Mesendoderm (in vitro differentiated cells): ENCODE measurements at regions not wholly inside any gene's neighbourhood (a gene's known extent, or its start where the extent isn't known, plus 50 kb on each side); places are given as distances from the start of the nearest gene placed in this dataset.

Experiments
- DNase-seq: peaks from one replicate; pipeline ENCODE4 v3.0.0; 2013
- H2AK5ac ChIP-seq: 2 replicates; pipeline ENCODE4 v1.6.1; 2013; ENCODE audit warnings: low read length, inconsistent platforms
- H2BK120ac ChIP-seq: 2 replicates; pipeline ENCODE4 v1.6.1; 2013; ENCODE audit warnings: low read depth, mild to moderate bottlenecking, low read length, moderate library complexity, mixed read lengths
- H2BK15ac ChIP-seq: replicated peaks from 2 replicates; pipeline ENCODE4 v1.6.1; 2013; ENCODE audit warnings: low read depth, mild to moderate bottlenecking, moderate library complexity
- H2BK5ac ChIP-seq: 2 replicates; pipeline ENCODE4 v1.6.1; 2013; ENCODE audit warnings: low read length, inconsistent platforms
- H3K18ac ChIP-seq: 2 replicates; pipeline ENCODE4 v1.6.1; 2013; ENCODE audit warnings: mild to moderate bottlenecking, low read length, mixed read lengths
- H3K23ac ChIP-seq: one replicate; pipeline ENCODE4 v1.6.1; 2013; ENCODE audit warnings: low read length
- H3K27ac ChIP-seq: 2 replicates; pipeline ENCODE4 v1.5.1; 2013; ENCODE audit warnings: low read depth, mild to moderate bottlenecking, inconsistent platforms, low read length, moderate library complexity
- H3K27me3 ChIP-seq: 2 replicates; pipeline ENCODE4 v1.6.1; 2013; ENCODE audit warnings: low read length, control low read depth, mild to moderate bottlenecking, inconsistent platforms; ENCODE audit not compliant: insufficient read depth, poor library complexity
- H3K36me3 ChIP-seq: 2 replicates; pipeline ENCODE4 v1.6.1; 2013; ENCODE audit warnings: low read length, inconsistent platforms; ENCODE audit not compliant: control insufficient read depth, insufficient read depth
- H3K4ac ChIP-seq: one replicate; pipeline ENCODE4 v1.6.1; 2013; ENCODE audit warnings: low read depth, mild to moderate bottlenecking, low read length, moderate library complexity
- H3K4me1 ChIP-seq: 2 replicates; pipeline ENCODE4 v1.6.1; 2013; ENCODE audit warnings: low read depth, low read length, inconsistent platforms; ENCODE audit not compliant: control insufficient read depth
- H3K4me2 ChIP-seq: 2 replicates; pipeline ENCODE4 v1.6.1; 2013; ENCODE audit warnings: low read length
- H3K4me3 ChIP-seq: 2 replicates; pipeline ENCODE4 v1.5.1; 2013; ENCODE audit warnings: mild to moderate bottlenecking, low read length
- H3K56ac ChIP-seq: one replicate; pipeline ENCODE4 v1.6.1; 2013; ENCODE audit warnings: low read length
- H3K79me1 ChIP-seq: 2 replicates; pipeline ENCODE4 v1.6.1; 2013; ENCODE audit warnings: low read length, inconsistent platforms
- H3K79me2 ChIP-seq: 2 replicates; pipeline ENCODE4 v1.6.1; 2013; ENCODE audit warnings: mild to moderate bottlenecking, low read length; ENCODE audit not compliant: control insufficient read depth, insufficient read depth
- H3K9ac ChIP-seq: 2 replicates; pipeline ENCODE4 v1.6.1; 2013; ENCODE audit warnings: low read length, inconsistent platforms
- H4K5ac ChIP-seq: one replicate; pipeline ENCODE4 v1.6.1; 2013; ENCODE audit warnings: low read length
- H4K8ac ChIP-seq: one replicate; pipeline ENCODE4 v1.6.1; 2013; ENCODE audit warnings: low read depth, mild to moderate bottlenecking, control low read depth, low read length, moderate library complexity
- WGBS: extraction: QIAGEN DNeasy Blood & Tissue Kit; methylation state at CpG from one replicate; pipeline ENCODE4 v1.1.7; 2013; ENCODE audit warnings: low lambda C conversion rate, missing lambda C conversion rate; ENCODE audit not compliant: insufficient coverage; ENCODE audit errors: extremely low coverage; 5-methylcytosine and 5-hydroxymethylcytosine counted together

DNA sequence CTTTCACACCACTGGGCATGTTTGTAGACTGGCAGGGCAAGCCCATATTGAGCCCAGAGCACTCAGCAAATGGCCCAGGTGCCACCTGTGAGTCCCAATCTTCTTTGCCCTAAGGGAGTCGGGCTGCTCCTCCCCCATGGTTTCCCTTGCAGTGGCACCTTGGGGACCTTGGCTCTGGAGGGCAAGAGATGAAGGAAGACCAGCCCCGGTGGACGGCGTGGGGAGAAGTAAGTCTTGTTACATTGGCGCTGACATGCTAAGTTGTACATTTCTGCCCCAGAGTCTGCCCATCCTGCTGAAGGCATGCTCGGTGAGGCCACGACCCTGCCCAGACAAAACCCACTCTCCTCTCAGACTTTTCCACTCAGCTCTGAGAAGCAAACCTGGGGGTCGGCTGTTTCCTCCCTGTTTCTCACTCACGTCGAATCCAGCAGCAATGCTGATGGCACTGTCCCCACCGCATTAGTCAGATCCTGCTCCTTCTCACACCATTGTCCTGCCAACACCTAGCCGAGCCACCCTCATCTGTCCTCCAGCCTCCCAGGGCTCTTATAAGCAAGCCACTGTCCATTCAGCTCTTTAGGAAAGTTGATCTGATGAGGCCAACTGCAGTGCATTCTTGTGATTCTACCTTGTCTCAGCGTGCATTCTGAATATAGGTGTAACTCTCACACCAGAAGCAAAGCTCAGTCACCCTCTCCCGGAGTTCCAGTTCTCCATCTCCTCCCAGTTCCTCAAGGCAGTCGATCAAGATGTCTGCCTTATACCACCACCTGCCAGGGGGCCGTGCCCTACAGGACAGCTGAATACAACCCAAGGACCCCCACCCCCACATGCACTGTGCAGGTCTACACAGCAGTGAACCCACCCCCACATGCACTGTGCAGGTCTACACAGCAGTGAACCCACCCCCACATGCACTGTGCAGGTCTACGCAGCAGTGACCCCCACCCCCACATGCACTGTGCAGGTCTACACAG lies 827.1 kb downstream of the TBC1D22A start:
- Histone ChIP-seq H3K56ac (no peak overlapping the region), H3K23ac (no peak overlapping the region), H3K9ac (no peak overlapping the region), H3K4me1 (no peaks in the 10 kb centered on the region), H3K79me2 (no peaks in the 10 kb centered on the region), H3K27me3 (no peaks in the 10 kb centered on the region), H3K4me3 (no peak overlapping the region), H2BK15ac (no peak overlapping the region), H2BK5ac (no peak overlapping the region), H2AK5ac (no peak overlapping the region), H4K5ac (no peak overlapping the region), H4K8ac (no peak overlapping the region), H3K4ac (no peak overlapping the region), H3K79me1 (no peaks in the 10 kb centered on the region), H3K36me3 (no peaks in the 10 kb centered on the region), H2BK120ac (no peak overlapping the region), H3K27ac (no peak overlapping the region), H3K4me2 (no peak overlapping the region), H3K18ac (no peak overlapping the region)
- no CpG with 5 or more reads among the region's 17 CpGs for WGBS
- DNase-seq, result no peak

DNA sequence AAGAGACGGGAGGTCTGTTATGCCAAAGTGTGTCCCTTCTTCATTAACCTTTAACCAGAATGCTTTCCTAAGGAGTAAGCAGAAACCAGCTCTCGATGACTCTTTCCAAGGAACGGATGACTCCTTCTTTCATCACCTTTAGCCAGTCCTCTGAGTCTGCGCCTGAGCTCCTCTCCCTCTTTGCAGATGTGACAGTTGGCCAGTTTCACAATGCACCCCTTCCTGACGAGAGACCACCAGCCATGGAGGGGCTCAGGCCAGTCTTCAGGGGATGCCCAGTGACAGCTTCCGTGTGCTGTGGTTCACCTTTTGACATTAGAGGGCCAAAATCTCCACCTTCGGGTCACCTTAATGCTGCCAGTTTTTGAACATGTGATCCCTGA lies 826.1 kb downstream of the TBC1D22A start:
- H3K9ac ChIP-seq, result no peak overlapping the region
- H2BK120ac ChIP-seq, result no peak overlapping the region
- WGBS, result no CpG with 5 or more reads among the region's 7 CpGs
- H3K79me2 ChIP-seq, result no peaks in the 10 kb centered on the region
- no peaks in the 10 kb centered on the region for H3K36me3 ChIP-seq
- no peak overlapping the region for H3K56ac ChIP-seq
- H3K23ac ChIP-seq, result no peak overlapping the region
- H2BK15ac ChIP-seq, result no peak overlapping the region
- H3K4ac ChIP-seq, result no peak overlapping the region
- H3K18ac ChIP-seq, result no peak overlapping the region
- no peaks in the 10 kb centered on the region for H3K79me1 ChIP-seq
- no peak overlapping the region for H3K4me2 ChIP-seq
- H4K5ac ChIP-seq, result no peak overlapping the region
- H3K4me1 ChIP-seq, result no peaks in the 10 kb centered on the region
- no peak overlapping the region for H3K27ac ChIP-seq
- H3K27me3 ChIP-seq, result no peaks in the 10 kb centered on the region
- no peak overlapping the region for H2AK5ac ChIP-seq
- H3K4me3 ChIP-seq, result no peak overlapping the region
- H4K8ac ChIP-seq, result no peak overlapping the region
- DNase-seq, result no peak
- no peak overlapping the region for H2BK5ac ChIP-seq

DNA sequence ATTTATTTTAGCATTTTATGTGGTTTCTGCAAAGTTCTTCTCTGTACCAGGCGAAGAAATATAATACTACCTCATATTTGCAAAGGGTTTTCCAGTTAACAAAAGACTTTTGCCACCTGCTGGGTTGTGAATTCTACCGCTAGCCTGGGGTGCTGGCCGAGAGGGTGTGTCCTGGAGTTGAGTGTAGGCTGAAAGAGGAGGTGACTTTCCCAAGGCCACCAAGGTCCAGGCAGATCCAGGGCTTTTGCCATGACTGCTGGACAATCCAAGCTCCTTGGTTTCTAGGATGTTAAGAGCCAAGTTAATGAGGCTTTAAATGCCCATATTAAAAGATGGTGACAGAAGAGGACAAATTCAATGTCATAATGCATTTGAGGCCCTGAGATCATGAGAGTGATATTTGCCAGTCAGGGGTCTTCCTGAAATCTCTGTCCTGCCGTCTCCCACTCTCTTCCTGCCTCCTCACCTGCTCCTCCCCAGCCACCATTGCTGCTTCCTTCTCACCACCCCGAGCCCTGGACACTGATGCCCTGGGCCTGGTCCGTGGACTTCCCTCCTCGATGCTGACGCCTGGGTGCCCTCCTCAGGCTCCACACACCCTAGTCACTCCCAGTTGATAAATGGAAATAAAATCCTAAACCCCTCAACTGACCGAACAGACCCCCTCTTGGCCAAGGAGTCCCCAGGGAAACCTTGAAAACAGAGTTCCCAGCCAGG lies 825.6 kb downstream of the TBC1D22A start:
- Histone ChIP-seq H3K27ac (no peak overlapping the region), H4K8ac (no peak overlapping the region), H3K9ac (no peak overlapping the region), H4K5ac (no peak overlapping the region), H3K79me2 (no peaks in the 10 kb centered on the region), H3K56ac (no peak overlapping the region), H3K27me3 (no peaks in the 10 kb centered on the region), H3K79me1 (no peaks in the 10 kb centered on the region), H2BK15ac (no peak overlapping the region), H3K36me3 (no peaks in the 10 kb centered on the region), H2BK5ac (no peak overlapping the region), H2BK120ac (no peak overlapping the region), H3K18ac (no peak overlapping the region), H3K23ac (no peak overlapping the region), H2AK5ac (no peak overlapping the region), H3K4ac (no peak overlapping the region), H3K4me1 (no peaks in the 10 kb centered on the region), H3K4me3 (no peak overlapping the region), H3K4me2 (no peak overlapping the region)
- no CpG with 5 or more reads among the region's 9 CpGs for WGBS
- DNase-seq, result no peak

DNA sequence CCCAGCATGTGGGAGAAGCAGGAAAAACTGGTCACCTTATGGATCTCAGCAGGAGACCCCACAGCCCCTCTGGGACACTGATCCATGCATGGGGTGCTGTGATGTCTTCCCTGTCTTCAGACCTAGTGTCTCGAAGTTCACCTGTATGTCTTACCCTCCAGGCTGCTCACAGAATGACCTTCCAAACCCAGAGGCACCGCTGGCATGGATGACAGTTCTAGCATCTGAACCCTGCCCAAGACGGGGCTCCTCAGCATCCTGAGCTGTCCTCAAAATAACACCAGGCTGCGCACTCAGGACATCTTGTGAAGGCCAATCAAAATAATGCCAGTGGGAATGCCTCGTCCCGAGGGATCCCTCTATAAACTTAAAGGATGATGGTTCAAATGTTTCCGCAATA lies 824.9 kb downstream of the TBC1D22A start:
- H2BK5ac ChIP-seq, result no peak overlapping the region

DNA sequence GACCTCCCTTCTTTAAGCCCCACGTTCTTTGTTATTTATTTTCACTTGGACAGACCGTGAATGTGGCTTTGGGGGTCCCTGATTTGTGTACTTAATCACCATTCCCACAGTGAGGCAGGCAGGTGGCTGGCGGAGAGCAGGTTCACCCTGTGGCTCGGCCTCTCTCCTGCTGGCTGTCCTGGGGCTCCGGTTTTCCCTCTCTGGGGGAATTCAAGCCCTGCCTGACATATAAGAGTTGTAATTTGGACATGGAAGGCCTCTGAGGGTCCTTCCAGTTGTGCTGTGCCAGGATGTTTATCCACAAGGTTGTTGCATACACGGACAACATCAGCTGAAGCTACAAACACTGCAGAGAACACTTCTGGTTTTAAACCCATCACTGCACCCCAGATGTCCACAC lies 824.5 kb downstream of the TBC1D22A start:
- Histone ChIP-seq H2BK5ac (no peak overlapping the region), H3K9ac (no peak overlapping the region), H3K4me1 (no peaks in the 10 kb centered on the region), H3K4ac (no peak overlapping the region), H3K18ac (no peak overlapping the region), H3K23ac (no peak overlapping the region), H3K4me2 (no peak overlapping the region), H3K27ac (no peak overlapping the region), H3K79me1 (no peaks in the 10 kb centered on the region), H3K27me3 (no peaks in the 10 kb centered on the region), H2BK15ac (no peak overlapping the region), H3K4me3 (no peak overlapping the region), H4K5ac (no peak overlapping the region), H2BK120ac (no peak overlapping the region), H3K56ac (no peak overlapping the region), H2AK5ac (no peak overlapping the region), H3K79me2 (no peaks in the 10 kb centered on the region), H4K8ac (no peak overlapping the region), H3K36me3 (no peaks in the 10 kb centered on the region)
- no CpG with 5 or more reads among the region's 6 CpGs for WGBS
- DNase-seq, result no peak

More for the DNA sequence above, 824.9 kb downstream of the TBC1D22A start:
- Histone ChIP-seq H3K56ac (no peak overlapping the region), H4K5ac (no peak overlapping the region), H2AK5ac (no peak overlapping the region), H4K8ac (no peak overlapping the region), H2BK120ac (no peak overlapping the region), H3K4ac (no peak overlapping the region), H3K27ac (no peak overlapping the region), H3K36me3 (no peaks in the 10 kb centered on the region), H2BK15ac (no peak overlapping the region), H3K79me2 (no peaks in the 10 kb centered on the region), H3K27me3 (no peaks in the 10 kb centered on the region), H3K9ac (no peak overlapping the region), H3K23ac (no peak overlapping the region), H3K79me1 (no peaks in the 10 kb centered on the region), H3K4me2 (no peak overlapping the region), H3K18ac (no peak overlapping the region), H3K4me1 (no peaks in the 10 kb centered on the region), H3K4me3 (no peak overlapping the region)
- no CpG with 5 or more reads among the region's 7 CpGs for WGBS
- no peak for DNase-seq
